Activated naive CD4-positive, alpha-beta T cell treated with anti-CD3 and anti-CD28 coated beads for 36 hours (primary cell): ENCODE measurements at regions not wholly inside any gene's neighbourhood (a gene's known extent, or its start where the extent isn't known, plus 50 kb on each side); places are given as distances from the start of the nearest gene placed in this dataset.
"Not testable (repeated sequence)": the region's sequence is repeated elsewhere in the genome, so short reads cannot be mapped to it uniquely, and the experiment has no call there.

Source experiments
- CTCF ChIA-PET: fragments of 350-600 bp; sonication (Branson Sonifier 250); formaldehyde crosslinking; loops from one replicate; lab custom pipeline; 2021; ENCODE audit warnings: antibody characterized with exemption; lab: Charles Lee
- DNase-seq: peaks from one replicate; pipeline ENCODE4 v3.0.0-alpha.2; 2020
- H3K27ac Mint-ChIP-seq: one replicate; pipeline ENCODE4 v1.8.0; 2021; ENCODE audit warnings: mild to moderate bottlenecking, mixed read lengths
- H3K27me3 Mint-ChIP-seq: one replicate; pipeline ENCODE4 v1.8.0; 2021; ENCODE audit warnings: low read depth, mixed read lengths
- H3K36me3 Mint-ChIP-seq: one replicate; pipeline ENCODE4 v1.8.0; 2021; ENCODE audit warnings: low read depth, mixed read lengths
- H3K4me1 Mint-ChIP-seq: one replicate; pipeline ENCODE4 v1.8.0; 2021; ENCODE audit warnings: low read depth, mixed read lengths
- H3K4me3 Mint-ChIP-seq: one replicate; pipeline ENCODE4 v1.8.0; 2021; ENCODE audit warnings: mild to moderate bottlenecking, moderate library complexity, mixed read lengths
- H3K9me3 Mint-ChIP-seq: one replicate; pipeline ENCODE4 v1.8.0; 2021; ENCODE audit warnings: mixed read lengths
- intact Hi-C: fragments of 100-400 bp; cut with micrococcal nuclease; formaldehyde crosslinking; loops from one replicate; pipeline ENCODE4 v1.15.1; 2023

DNA sequence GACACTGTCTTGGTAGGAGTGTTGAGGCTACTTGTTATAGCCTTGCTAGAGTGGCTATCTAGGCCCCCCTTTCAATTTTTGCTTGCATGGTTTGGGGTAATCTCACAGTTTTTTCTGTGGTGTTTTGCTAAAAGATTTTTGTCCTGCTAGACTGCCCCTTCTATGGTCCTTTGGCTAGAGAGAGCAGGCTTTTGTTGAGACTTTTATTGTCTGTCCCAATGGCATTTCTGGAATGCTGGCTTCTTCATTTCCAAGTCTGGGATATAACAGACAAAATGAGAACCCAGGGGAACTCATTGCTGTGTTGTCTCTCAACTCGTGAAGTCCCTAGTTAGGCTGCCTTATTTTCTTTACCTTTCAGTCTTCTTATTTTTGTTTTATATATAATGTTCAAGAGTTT lies 160.2 kb upstream of the ZC4H2 start:
- no peak overlapping the region for H3K27ac Mint-ChIP-seq
- intact Hi-C loops: no loop called here
- no peaks in the 10 kb centered on the region for H3K4me1 Mint-ChIP-seq
- no peak overlapping the region for H3K4me3 Mint-ChIP-seq
- H3K36me3 Mint-ChIP-seq: peaks cover 26% of the 10 kb centered on the region
- H3K27me3 Mint-ChIP-seq: no peaks in the 10 kb centered on the region
- DNase-seq: no peak
- CTCF ChIA-PET: no interaction called here
- peaks cover 47% of the 10 kb centered on the region for H3K9me3 Mint-ChIP-seq

DNA sequence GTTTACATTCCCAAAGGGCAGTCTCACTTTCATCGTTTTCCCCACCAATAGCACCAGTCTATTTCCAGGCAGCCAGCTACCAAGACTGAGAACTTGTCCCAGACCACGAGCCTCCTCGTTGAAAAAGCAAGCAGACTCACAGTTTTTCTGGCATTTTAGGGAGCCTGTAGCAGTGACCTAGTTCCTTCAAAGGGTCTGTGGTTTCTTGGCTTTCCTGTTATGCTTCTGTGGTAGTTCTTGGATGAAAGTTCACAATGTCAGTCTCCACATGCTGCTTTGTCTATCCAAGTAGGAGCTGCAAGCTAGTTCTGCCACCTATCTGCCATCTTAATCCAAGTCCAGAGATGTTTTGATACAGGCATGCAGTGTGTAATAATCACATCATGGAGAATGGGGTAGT lies 151.6 kb upstream of the ZC4H2 start:
- peaks cover 16% of the 10 kb centered on the region for H3K4me1 Mint-ChIP-seq
- peaks cover 22% of the 10 kb centered on the region for H3K36me3 Mint-ChIP-seq
- peaks cover 46% of the 10 kb centered on the region for H3K9me3 Mint-ChIP-seq
- no peak overlapping the region for H3K4me3 Mint-ChIP-seq
- peak overlapping the region; percentile 36 for H3K27ac Mint-ChIP-seq
- intact Hi-C loops: loop anchor here (2.0 to 10.0 kb wide), 2 partner anchors 93 to 153 kb away; partner anchors contain the start of genes ZC3H12B and ZC4H2
- peak; percentile 6 for DNase-seq
- no peaks in the 10 kb centered on the region for H3K27me3 Mint-ChIP-seq
- CTCF ChIA-PET: interaction anchor here (1.0 kb wide), 1 partner anchor 93 kb away, joined by 3 read pairs; the partner anchor contains the start of gene ZC3H12B

DNA sequence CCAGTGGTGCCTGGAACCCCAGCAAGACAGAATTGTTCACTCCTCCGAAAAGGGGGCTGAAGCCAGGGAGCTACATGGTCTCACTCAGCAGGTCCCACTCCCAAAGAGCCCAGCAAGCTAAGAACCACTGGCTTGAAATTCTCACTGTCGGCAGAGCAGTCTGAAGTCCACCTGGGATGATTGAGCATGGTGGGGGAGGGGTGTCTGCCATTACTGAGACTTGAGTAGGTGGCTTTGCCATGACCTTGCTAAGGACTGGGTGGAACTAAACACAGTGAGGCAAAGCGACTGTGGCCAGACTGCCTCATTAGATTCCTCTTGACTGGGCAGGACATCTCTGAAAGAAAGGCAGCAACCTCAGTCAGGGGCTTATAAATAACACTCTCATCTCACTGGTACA lies 122.6 kb upstream of the ZC4H2 start:
- Mint-ChIP-seq H3K27me3 (no peaks in the 10 kb centered on the region), H3K36me3 (peaks cover 29% of the 10 kb centered on the region), H3K4me1 (no peaks in the 10 kb centered on the region), H3K4me3 (no peak overlapping the region), H3K27ac (no peak overlapping the region), H3K9me3 (peaks cover 36% of the 10 kb centered on the region)
- intact Hi-C loops: no loop called here
- DNase-seq: no peak
- CTCF ChIA-PET: no interaction called here

DNA sequence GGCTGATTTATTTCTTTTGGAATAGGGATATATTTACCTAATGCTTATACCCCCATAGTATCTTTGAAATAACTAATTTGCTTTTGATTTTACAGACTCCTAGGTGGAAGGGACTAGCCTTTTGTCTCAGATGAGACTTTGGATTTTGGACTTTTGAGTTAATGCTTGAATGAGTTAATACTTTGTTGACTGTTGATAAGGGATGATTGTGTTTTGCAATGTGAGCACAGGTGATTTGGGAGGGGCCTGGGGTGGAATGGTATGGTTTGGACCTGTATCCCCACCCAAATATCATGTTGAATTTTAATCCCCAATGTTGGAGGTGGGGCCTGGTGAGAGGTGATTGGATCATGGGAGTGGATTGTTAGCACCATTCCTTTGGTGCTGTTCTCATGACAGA lies 117.4 kb upstream of the ZC4H2 start:
- peaks cover 46% of the 10 kb centered on the region for H3K36me3 Mint-ChIP-seq
- H3K27ac Mint-ChIP-seq: no peak overlapping the region
- peaks cover 18% of the 10 kb centered on the region for H3K9me3 Mint-ChIP-seq
- intact Hi-C loops: no loop called here
- CTCF ChIA-PET: no interaction called here
- H3K4me1 Mint-ChIP-seq: no peaks in the 10 kb centered on the region
- H3K27me3 Mint-ChIP-seq: no peaks in the 10 kb centered on the region
- DNase-seq: no peak
- H3K4me3 Mint-ChIP-seq: no peak overlapping the region

DNA sequence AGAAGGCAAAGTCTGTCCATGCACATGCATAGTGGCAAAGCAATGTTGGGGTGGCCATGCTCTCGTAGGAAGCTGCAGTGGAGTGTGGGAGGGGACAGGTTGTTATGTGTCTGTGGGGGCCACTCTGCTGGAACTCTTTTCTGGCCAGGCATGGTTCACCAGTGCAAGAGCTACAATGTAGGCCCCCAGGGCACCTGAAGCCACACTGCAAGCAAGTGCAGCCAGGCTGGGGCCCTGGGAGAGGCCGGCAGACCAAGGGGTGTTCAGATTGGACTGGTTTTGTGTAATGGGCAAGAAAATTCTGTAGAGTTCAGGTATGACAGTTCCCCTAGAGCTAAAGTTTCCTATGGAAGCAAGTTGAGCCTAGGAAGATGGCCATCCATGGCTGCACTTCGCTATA lies 97.0 kb upstream of the ZC4H2 start:
- peaks cover 3% of the 10 kb centered on the region for H3K4me1 Mint-ChIP-seq
- peaks cover 83% of the 10 kb centered on the region for H3K36me3 Mint-ChIP-seq
- CTCF ChIA-PET: no interaction called here
- no peak for DNase-seq
- intact Hi-C loops: no loop called here
- H3K27me3 Mint-ChIP-seq: no peaks in the 10 kb centered on the region
- H3K27ac Mint-ChIP-seq: no peak overlapping the region
- no peak overlapping the region for H3K4me3 Mint-ChIP-seq
- H3K9me3 Mint-ChIP-seq: peaks cover 44% of the 10 kb centered on the region

DNA sequence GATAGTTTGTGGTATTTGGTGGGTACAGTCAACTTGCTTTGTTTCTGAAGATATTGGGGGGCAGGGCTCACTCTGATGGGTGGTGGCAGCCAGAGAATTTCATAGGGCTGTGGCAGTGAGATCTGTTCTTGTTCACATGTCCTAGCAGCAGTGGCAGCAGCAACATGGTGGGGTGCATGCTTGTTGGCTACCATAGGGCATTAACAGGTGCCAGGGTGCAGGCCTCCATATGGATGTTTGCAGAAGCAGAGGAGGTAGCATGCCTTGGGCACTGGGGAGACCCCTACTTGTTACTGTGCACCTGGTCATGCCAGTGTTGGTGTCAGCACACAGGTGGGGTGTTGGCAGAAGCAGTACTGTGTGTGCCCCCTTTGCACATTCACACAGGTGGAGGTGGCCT lies 96.3 kb upstream of the ZC4H2 start:
- no peak for DNase-seq
- Mint-ChIP-seq H3K4me3 (no peak overlapping the region), H3K36me3 (peaks cover 83% of the 10 kb centered on the region), H3K4me1 (peaks cover 3% of the 10 kb centered on the region), H3K9me3 (peaks cover 42% of the 10 kb centered on the region), H3K27me3 (no peaks in the 10 kb centered on the region), H3K27ac (no peak overlapping the region)
- intact Hi-C loops: no loop called here
- CTCF ChIA-PET: no interaction called here

DNA sequence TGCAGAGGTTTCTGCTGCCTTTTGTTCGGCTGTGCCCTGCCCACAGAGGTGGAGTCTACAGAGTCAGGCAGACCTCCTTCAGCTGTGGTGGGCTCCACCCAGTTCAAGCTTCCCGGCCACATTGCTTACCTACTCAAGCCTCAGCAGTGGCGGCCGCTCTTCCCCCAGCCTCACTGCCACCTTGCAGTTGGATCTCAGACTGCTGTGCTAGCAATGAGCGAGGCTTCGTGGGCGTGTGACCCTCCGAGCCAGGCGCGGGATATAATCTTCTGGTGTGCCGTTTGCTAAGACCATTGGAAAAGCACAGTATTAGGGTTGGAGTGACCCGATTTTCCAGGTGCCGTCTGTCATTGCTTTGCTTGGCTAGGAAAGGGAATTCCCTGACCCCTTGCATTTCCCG lies 82.4 kb upstream of the ZC4H2 start:
- peaks cover 73% of the 10 kb centered on the region for H3K36me3 Mint-ChIP-seq
- CTCF ChIA-PET: not testable (repeated sequence)

DNA sequence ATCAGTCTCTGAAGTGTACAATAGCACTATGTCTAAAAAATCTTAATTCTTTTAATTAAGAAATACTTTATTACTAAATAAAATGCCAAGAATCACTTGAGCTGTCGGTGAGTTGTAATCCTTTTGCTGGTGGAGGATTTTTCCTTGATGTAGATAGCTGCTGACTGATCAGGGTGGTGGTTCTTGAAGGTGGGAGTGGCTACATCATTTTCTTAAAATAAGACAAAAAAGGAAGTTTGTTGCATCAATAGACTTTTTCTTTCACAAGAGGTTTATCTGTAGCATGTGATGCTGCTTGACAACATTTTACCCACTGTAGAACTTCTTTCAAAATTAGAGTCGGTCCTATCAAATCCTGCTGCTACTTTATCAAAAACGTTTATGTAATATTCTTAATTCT lies 68.8 kb upstream of the ZC4H2 start:
- H3K27me3 Mint-ChIP-seq: no peaks in the 10 kb centered on the region
- intact Hi-C loops: no loop called here
- peaks cover 2% of the 10 kb centered on the region for H3K4me1 Mint-ChIP-seq
- H3K36me3 Mint-ChIP-seq: peaks cover 23% of the 10 kb centered on the region
- peaks cover 25% of the 10 kb centered on the region for H3K9me3 Mint-ChIP-seq
- H3K27ac Mint-ChIP-seq: no peak overlapping the region
- no peak for DNase-seq
- CTCF ChIA-PET: interaction anchor here (0.6 kb wide), 1 partner anchor 987 kb away, joined by 5 read pairs; no protein-coding TSS in a partner anchor
- H3K4me3 Mint-ChIP-seq: no peak overlapping the region

More for the DNA sequence above, 82.4 kb upstream of the ZC4H2 start:
- peaks cover 13% of the 10 kb centered on the region for H3K9me3 Mint-ChIP-seq
- DNase-seq, H3K4me3 Mint-ChIP-seq, H3K4me1 Mint-ChIP-seq, intact Hi-C loops, H3K27me3 Mint-ChIP-seq, H3K27ac Mint-ChIP-seq: not testable (repeated sequence)

DNA sequence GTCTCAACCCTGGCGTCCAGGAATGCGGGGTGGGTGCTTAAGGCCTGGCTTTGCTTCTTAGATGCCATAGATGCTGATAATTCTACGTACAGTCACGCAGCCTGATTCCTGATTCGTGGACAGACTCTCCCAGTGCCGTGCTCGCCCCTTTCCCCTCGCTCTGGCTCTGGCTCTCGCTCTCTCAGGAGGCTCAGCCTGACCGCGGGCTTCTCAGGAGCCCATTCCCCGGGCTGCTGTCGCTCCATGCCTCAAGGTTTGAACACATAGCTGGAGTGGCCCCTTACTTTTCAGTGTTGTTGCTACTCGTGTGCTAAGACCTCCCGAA lies 59.2 kb upstream of the ZC4H2 start:
- Mint-ChIP-seq H3K4me3 (peak overlapping the region; percentile 90), H3K9me3 (no peaks in the 10 kb centered on the region), H3K4me1 (peaks cover 27% of the 10 kb centered on the region), H3K36me3 (no peaks in the 10 kb centered on the region), H3K27me3 (no peaks in the 10 kb centered on the region), H3K27ac (peak overlapping the region; percentile 87)
- CTCF ChIA-PET: interaction anchor here (0.6 to 1.3 kb wide), 3 partner anchors 62 to 191 kb away, joined by 3 read pairs; no protein-coding TSS in a partner anchor
- intact Hi-C loops: loop anchor here (1.0 to 10.0 kb wide), 7 partner anchors 93 to 1281 kb away; partner anchors contain the start of gene AMER1
- DNase-seq: no peak

DNA sequence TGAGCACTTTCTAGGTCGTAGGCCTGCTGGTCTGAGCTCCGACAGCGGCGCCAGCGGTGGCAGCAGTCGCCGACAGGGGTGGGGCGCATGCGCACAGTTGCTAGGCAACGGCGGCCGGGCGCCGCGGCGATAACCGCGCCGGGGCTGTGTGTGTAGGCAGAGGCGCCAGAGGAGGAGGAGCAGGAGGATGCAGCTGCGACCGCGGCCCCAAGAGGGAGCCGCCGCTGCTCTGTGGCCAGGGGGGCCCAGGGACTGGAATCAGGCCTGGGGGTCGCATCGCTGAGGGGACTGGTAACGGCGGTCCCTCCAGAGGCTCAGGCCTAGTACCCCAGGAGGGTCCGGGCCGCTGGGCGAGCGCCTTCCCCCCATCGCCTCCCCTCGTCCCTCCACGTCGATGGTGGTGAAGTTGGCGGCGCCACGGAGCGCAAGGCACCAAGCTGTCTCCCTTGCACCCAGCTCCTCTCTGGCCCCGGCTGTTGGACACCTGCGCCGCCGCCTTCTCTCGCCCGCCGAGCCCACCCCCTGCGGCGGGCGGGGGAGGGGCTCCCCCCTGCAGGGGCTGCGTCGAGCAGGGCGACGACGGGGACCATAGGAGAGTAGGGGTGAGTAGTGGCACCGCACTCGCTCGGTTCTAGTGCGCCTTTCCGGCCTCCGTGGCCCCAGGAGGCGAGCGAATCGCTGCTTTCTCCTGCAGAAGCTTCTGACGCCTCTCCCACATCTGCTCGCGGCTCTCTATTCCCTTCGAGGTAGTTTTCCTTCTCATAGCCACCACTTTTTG lies 58.6 kb upstream of the ZC4H2 start, which contains the start of gene ZC3H12B:
Gene ZC3H12B (plus strand): TSS at position 159 of the 778 bp plus-strand sequence.
- H3K36me3 Mint-ChIP-seq: no peaks in the 10 kb centered on the region
- peaks cover 27% of the 10 kb centered on the region for H3K4me1 Mint-ChIP-seq
- DNase-seq: peak; percentile 83
- peak within 1 kb of the TSS; percentile 88 for H3K27ac Mint-ChIP-seq
- peak within 1 kb of the TSS; percentile 90 for H3K4me3 Mint-ChIP-seq
- intact Hi-C loops: loop anchor here (1.0 to 10.0 kb wide), 9 partner anchors 59 to 1280 kb away; partner anchors contain the start of genes AMER1, LAS1L and ZC4H2
- CTCF ChIA-PET: interaction anchor here (0.6 to 1.3 kb wide), 4 partner anchors 52 to 190 kb away, joined by 3 read pairs; no protein-coding TSS in a partner anchor
- H3K27me3 Mint-ChIP-seq: no peaks in the 10 kb centered on the region
- no peaks in the 10 kb centered on the region for H3K9me3 Mint-ChIP-seq

DNA sequence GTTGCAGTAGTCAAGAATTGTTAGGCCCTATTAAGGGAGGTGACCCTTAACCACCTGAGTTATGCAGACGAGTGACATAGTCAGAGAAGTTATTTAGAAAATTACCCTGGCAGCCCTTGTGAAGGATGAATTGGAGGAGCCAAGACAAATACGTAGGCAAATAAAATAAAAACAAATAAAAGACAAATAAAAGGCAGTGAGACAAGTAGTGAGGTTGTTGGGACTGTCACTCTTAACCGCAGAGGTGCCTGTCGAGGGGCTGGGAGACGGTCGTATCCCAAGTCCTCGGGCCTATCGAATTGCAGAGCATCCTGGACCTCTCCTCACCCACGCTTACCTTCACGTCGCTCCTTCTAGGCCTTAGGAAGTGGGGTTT lies 58.0 kb upstream of the ZC4H2 start:
- Mint-ChIP-seq H3K4me1 (peaks cover 27% of the 10 kb centered on the region), H3K36me3 (no peaks in the 10 kb centered on the region), H3K9me3 (no peaks in the 10 kb centered on the region), H3K27me3 (no peaks in the 10 kb centered on the region), H3K4me3 (peak overlapping the region; percentile 90), H3K27ac (peak overlapping the region; percentile 88)
- intact Hi-C loops: loop anchor here (1.0 to 10.0 kb wide), 7 partner anchors 58 to 1279 kb away; partner anchors contain the start of genes AMER1, LAS1L and ZC4H2
- CTCF ChIA-PET: interaction anchor here (0.6 to 1.3 kb wide), 3 partner anchors 51 to 93 kb away, joined by 3 read pairs; no protein-coding TSS in a partner anchor
- no peak for DNase-seq
